ENCODE measurements at regions not wholly inside any gene's neighbourhood (a gene's known extent, or its start where the extent isn't known, plus 50 kb on each side); places are given as distances from the start of the nearest gene placed in this dataset.

GRCh38 chr1:103230061-103230460, 121.7 kb upstream of the COL11A1 start:
- no peaks in the 10 kb centered on the region for H3K79me2 ChIP-seq (ENCODE audit: control insufficient read depth, insufficient read depth, low read length)
- H4K20me1 ChIP-seq (ENCODE audit: control insufficient read depth, insufficient read depth), result no peaks in the 10 kb centered on the region
- no peaks in the 10 kb centered on the region for H3K36me3 ChIP-seq (ENCODE audit: control insufficient read depth in 2 of 2, insufficient read depth in 2 of 2, low read length in 1 of 2)
- ChIA-PET SMC1A (ENCODE audit: uncharacterized antibody, unreplicated experiment) (no interaction called here), RAD21 (ENCODE audit: unreplicated experiment) (no interaction called here), CTCF (no interaction called here), POLR2A (no interaction called here)
- no peaks in the 10 kb centered on the region for H3K4me1 ChIP-seq (ENCODE audit: control insufficient read depth, insufficient read depth, low read length)
- H3K27ac ChIP-seq (ENCODE audit: control insufficient read depth, insufficient read depth), result no peak overlapping the region
- H3K4me2 ChIP-seq (ENCODE audit: control insufficient read depth, insufficient read depth), result no peak overlapping the region
- ATAC-seq (no peak), DNase-seq (ENCODE audit: low read depth, low spot score) (no peak), FAIRE-seq (no peak)
- in situ Hi-C loops (cut with MboI) (no loop called here), intact Hi-C loops (cut with micrococcal nuclease; ENCODE audit: unreplicated experiment) (no loop called here)
- no peak overlapping the region for H2AFZ ChIP-seq (ENCODE audit: control insufficient read depth, low read depth, low read length)
- H3K9me3 ChIP-seq (replicated peaks; ENCODE audit: control insufficient read depth, insufficient read depth, low read length), result no peaks in the 10 kb centered on the region
- 59% methylated on average over 4 of the region's 4 CpGs for WGBS (ENCODE audit: insufficient coverage, insufficient replicate concordance, low lambda C conversion rate, missing lambda C conversion rate)
- H3K27me3 ChIP-seq (replicated peaks in 1 of 2; ENCODE audit: control insufficient read depth in 2 of 2, insufficient read depth in 2 of 2, low read length in 1 of 2), result no peaks in the 10 kb centered on the region
- BruUV-seq (replicated peaks), result no TSS peak
- no peak overlapping the region for H3K4me3 ChIP-seq
- TF ChIP-seq BCL11A (IDR thresholded peaks at IDR 0.05; ENCODE audit: low read depth, low read length) (no peak), MXI1 (IDR thresholded peaks at IDR 0.05; ENCODE audit: low read depth, low read length) (no peak), ZBTB11 (CRISPR knock-in tag; IDR thresholded peaks at IDR 0.05) (no peak), WRNIP1 (IDR thresholded peaks at IDR 0.05; ENCODE audit: borderline replicate concordance, low read depth, low read length) (no peak), SUPT20H (IDR thresholded peaks at IDR 0.05; ENCODE audit: borderline replicate concordance, control insufficient read depth, low read depth, low read length) (no peak), ZBTB33 (IDR thresholded peaks at IDR 0.05) (no peak), POLR2AphosphoS5 (IDR thresholded peaks at IDR 0.05; ENCODE audit: low read length) (no peak), SREBF2 (IDR thresholded peaks at IDR 0.05; ENCODE audit: low read length) (no peak), HDAC6 (IDR thresholded peaks at IDR 0.05; ENCODE audit: unreplicated experiment) (no peak), BRCA1 (IDR thresholded peaks at IDR 0.05; ENCODE audit: low read depth, low read length) (no peak)
- TF ChIP-seq, protein P1, sequence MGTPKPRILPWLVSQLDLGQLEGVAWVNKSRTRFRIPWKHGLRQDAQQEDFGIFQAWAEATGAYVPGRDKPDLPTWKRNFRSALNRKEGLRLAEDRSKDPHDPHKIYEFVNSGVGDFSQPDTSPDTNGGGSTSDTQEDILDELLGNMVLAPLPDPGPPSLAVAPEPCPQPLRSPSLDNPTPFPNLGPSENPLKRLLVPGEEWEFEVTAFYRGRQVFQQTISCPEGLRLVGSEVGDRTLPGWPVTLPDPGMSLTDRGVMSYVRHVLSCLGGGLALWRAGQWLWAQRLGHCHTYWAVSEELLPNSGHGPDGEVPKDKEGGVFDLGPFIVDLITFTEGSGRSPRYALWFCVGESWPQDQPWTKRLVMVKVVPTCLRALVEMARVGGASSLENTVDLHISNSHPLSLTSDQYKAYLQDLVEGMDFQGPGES (IDR thresholded peaks at IDR 0.05), result no peak
- H3K9ac ChIP-seq (ENCODE audit: control insufficient read depth, insufficient read depth, low read length), result no peak overlapping the region
